GM23338 (cell line): ENCODE measurements at regions not wholly inside any gene's neighbourhood (a gene's known extent, or its start where the extent isn't known, plus 50 kb on each side); places are given as distances from the start of the nearest gene placed in this dataset.

Experiments
- ATAC-seq: fragments of 200-7000 bp; cut with Tn5 transposase; 3 replicates; pipeline ENCODE4 v1.9.1; 2020
- DNase-seq: peaks from one replicate; pipeline ENCODE4 v3.0.0-alpha.2; 2015; ENCODE audit warnings: low spot score
- H2AFZ ChIP-seq: fragments of 200-600 bp; sonication (generic); 2 replicates; pipeline ENCODE4 v1.8.0; 2016; ENCODE audit warnings: antibody characterized with exemption, mild to moderate bottlenecking, moderate library complexity
- H3F3A ChIP-seq: fragments of 200-600 bp; sonication (generic); replicated peaks from 2 replicates; pipeline ENCODE4 v1.8.0; 2017; ENCODE audit warnings: antibody characterized with exemption, mixed run types, low read depth
- H3K27ac ChIP-seq: fragments of 200-600 bp; sonication (generic); 2 replicates; pipeline ENCODE4 v1.6.1; 2016; ENCODE audit warnings: low read depth
- H3K27me3 ChIP-seq: fragments of 200-600 bp; sonication (generic); 2 replicates; pipeline ENCODE4 v1.8.0; 2016; ENCODE audit warnings: mild to moderate bottlenecking, mixed run types, moderate library complexity; ENCODE audit not compliant: insufficient read depth
- H3K36me3 ChIP-seq: fragments of 200-600 bp; sonication (generic); 2 replicates; pipeline ENCODE4 v1.8.0; 2016; ENCODE audit warnings: mild to moderate bottlenecking; ENCODE audit not compliant: insufficient read depth
- H3K4me1 ChIP-seq: fragments of 200-600 bp; sonication (generic); 2 replicates; pipeline ENCODE4 v1.8.0; 2016; ENCODE audit warnings: mild to moderate bottlenecking, moderate library complexity; ENCODE audit not compliant: insufficient read depth
- H3K4me2 ChIP-seq: fragments of 200-600 bp; sonication (generic); 2 replicates; pipeline ENCODE4 v1.7.1; 2017; ENCODE audit warnings: mixed run types
- H3K4me3 ChIP-seq: fragments of 200-600 bp; sonication (generic); 2 replicates; pipeline ENCODE4 v1.6.1; 2016; ENCODE audit warnings: mixed run types
- H3K79me2 ChIP-seq: fragments of 200-600 bp; sonication (generic); replicated peaks from 2 replicates; pipeline ENCODE4 v1.8.0; 2017; ENCODE audit warnings: mild to moderate bottlenecking; ENCODE audit not compliant: insufficient read depth
- H3K9me2 ChIP-seq: fragments of 200-600 bp; sonication (generic); 2 replicates; pipeline ENCODE4 v1.8.0; 2017; ENCODE audit not compliant: insufficient read depth
- H4K20me1 ChIP-seq: fragments of 200-600 bp; sonication (generic); replicated peaks from 2 replicates; pipeline ENCODE4 v1.8.0; 2017; ENCODE audit warnings: mild to moderate bottlenecking; ENCODE audit not compliant: insufficient read depth
- H3K27ac Mint-ChIP-seq: 2 replicates; pipeline ENCODE4 v1.8.0; 2020; ENCODE audit warnings: inconsistent platforms, mild to moderate bottlenecking, moderate library complexity, mixed read lengths
- H3K27me3 Mint-ChIP-seq: 3 replicates; pipeline ENCODE4 v1.8.0; 2022; ENCODE audit warnings: low read depth, mild to moderate bottlenecking, moderate library complexity, mixed read lengths, inconsistent platforms; ENCODE audit not compliant: insufficient read depth, poor library complexity
- H3K36me3 Mint-ChIP-seq: 3 replicates; pipeline ENCODE4 v1.8.0; 2021; ENCODE audit warnings: low read depth, mild to moderate bottlenecking, inconsistent platforms, moderate library complexity, mixed read lengths
- H3K4me1 Mint-ChIP-seq: 3 replicates; pipeline ENCODE4 v1.8.0; 2020; ENCODE audit warnings: mild to moderate bottlenecking, inconsistent platforms, mixed read lengths
- H3K4me3 Mint-ChIP-seq: 3 replicates; pipeline ENCODE4 v1.8.0; 2021; ENCODE audit warnings: moderate library complexity, mild to moderate bottlenecking, inconsistent platforms, mixed read lengths
- H3K9me3 Mint-ChIP-seq: 3 replicates; pipeline ENCODE4 v1.8.0; 2020; ENCODE audit warnings: moderate library complexity, mild to moderate bottlenecking, inconsistent platforms, mixed read lengths
- CREB1 ChIP-seq: fragments of 250-450 bp; sonication (Bioruptor Pico); IDR thresholded peaks from 2 replicates; pipeline ENCODE4 v1.5.0; 2020; ENCODE audit warnings: low read depth, mild to moderate bottlenecking, moderate library complexity
- CTCF ChIP-seq, 2 experiments: fragments of 200-600 bp in 1 of 2; sonication (generic) in 1 of 2; conservative IDR thresholded peaks; 2 replicates each; pipeline versions ENCODE4 v1.5.1 to v1.6.1; 2016 to 2017; ENCODE audit warnings: antibody characterized with exemption in 2 of 2, low read depth in 2 of 2, mild to moderate bottlenecking in 2 of 2, moderate library complexity in 1 of 2
- EZH2 ChIP-seq: fragments of 200-600 bp; sonication (generic); IDR thresholded peaks from one replicate; pipeline ENCODE4 v1.8.0; 2017; ENCODE audit warnings: antibody characterized with exemption, mild to moderate bottlenecking, low read depth; ENCODE audit not compliant: unreplicated experiment
- EZH2phosphoT487 ChIP-seq: fragments of 200-600 bp; sonication (generic); IDR thresholded peaks from one replicate; pipeline ENCODE4 v1.8.1; 2018; ENCODE audit warnings: antibody characterized with exemption; ENCODE audit not compliant: unreplicated experiment
- NANOG ChIP-seq: IDR thresholded peaks from 2 replicates; pipeline ENCODE4 v1.6.1; 2016; ENCODE audit warnings: antibody characterized with exemption, borderline replicate concordance
- POLR2AphosphoS5 ChIP-seq: IDR thresholded peaks from 2 replicates; pipeline ENCODE4 v1.6.1; 2016; ENCODE audit warnings: antibody characterized with exemption, low read depth
- STAT1 ChIP-seq: IDR thresholded peaks from one replicate; pipeline ENCODE4 v1.6.1; 2016; ENCODE audit warnings: antibody characterized with exemption; ENCODE audit not compliant: unreplicated experiment
- ZNF331 ChIP-seq: fragments of 250-450 bp; sonication (Bioruptor Pico); IDR thresholded peaks from 2 replicates; pipeline ENCODE4 v1.5.0; 2020; ENCODE audit warnings: low read depth, mild to moderate bottlenecking, moderate library complexity
- TF ChIP-seq, protein P1 (sequence below): IDR thresholded peaks from one replicate; pipeline ENCODE4 v1.6.1; 2018; ENCODE audit warnings: antibody characterized with exemption; ENCODE audit not compliant: unreplicated experiment
- TF ChIP-seq, protein P2 (sequence below): IDR thresholded peaks from 2 replicates; pipeline ENCODE4 v1.6.1; 2016; ENCODE audit warnings: antibody characterized with exemption

- Histone ChIP-seq H3K36me3 (no peaks in the 10 kb centered on the region), H3F3A (no peaks in the 10 kb centered on the region), H4K20me1 (no peaks in the 10 kb centered on the region), H3K9me2 (no peaks in the 10 kb centered on the region), H3K27me3 (no peaks in the 10 kb centered on the region), H3K4me1 (no peaks in the 10 kb centered on the region), H2AFZ (no peak overlapping the region), H3K27ac (no peak overlapping the region), H3K4me2 (no peak overlapping the region), H3K4me3 (no peak overlapping the region), H3K79me2 (no peaks in the 10 kb centered on the region)
- Mint-ChIP-seq H3K4me3 (no peak overlapping the region), H3K9me3 (peaks cover 9% of the 10 kb centered on the region; the same call in 2 of the 3 replicates), H3K36me3 (no peaks in the 10 kb centered on the region), H3K27ac (no peak overlapping the region), H3K4me1 (no peaks in the 10 kb centered on the region), H3K27me3 (no peaks in the 10 kb centered on the region)
- no peak for DNase-seq
- TF ChIP-seq CTCF (conservative IDR thresholded peaks at IDR 0.05; ENCODE audit: low read depth in 2 of 2): no peak
- no peak for TF ChIP-seq ZNF331 (CRISPR knock-in tag)
- TF ChIP-seq, protein P1, sequence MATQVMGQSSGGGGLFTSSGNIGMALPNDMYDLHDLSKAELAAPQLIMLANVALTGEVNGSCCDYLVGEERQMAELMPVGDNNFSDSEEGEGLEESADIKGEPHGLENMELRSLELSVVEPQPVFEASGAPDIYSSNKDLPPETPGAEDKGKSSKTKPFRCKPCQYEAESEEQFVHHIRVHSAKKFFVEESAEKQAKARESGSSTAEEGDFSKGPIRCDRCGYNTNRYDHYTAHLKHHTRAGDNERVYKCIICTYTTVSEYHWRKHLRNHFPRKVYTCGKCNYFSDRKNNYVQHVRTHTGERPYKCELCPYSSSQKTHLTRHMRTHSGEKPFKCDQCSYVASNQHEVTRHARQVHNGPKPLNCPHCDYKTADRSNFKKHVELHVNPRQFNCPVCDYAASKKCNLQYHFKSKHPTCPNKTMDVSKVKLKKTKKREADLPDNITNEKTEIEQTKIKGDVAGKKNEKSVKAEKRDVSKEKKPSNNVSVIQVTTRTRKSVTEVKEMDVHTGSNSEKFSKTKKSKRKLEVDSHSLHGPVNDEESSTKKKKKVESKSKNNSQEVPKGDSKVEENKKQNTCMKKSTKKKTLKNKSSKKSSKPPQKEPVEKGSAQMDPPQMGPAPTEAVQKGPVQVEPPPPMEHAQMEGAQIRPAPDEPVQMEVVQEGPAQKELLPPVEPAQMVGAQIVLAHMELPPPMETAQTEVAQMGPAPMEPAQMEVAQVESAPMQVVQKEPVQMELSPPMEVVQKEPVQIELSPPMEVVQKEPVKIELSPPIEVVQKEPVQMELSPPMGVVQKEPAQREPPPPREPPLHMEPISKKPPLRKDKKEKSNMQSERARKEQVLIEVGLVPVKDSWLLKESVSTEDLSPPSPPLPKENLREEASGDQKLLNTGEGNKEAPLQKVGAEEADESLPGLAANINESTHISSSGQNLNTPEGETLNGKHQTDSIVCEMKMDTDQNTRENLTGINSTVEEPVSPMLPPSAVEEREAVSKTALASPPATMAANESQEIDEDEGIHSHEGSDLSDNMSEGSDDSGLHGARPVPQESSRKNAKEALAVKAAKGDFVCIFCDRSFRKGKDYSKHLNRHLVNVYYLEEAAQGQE: no peak
- TF ChIP-seq EZH2: no peak
- TF ChIP-seq, protein P2, sequence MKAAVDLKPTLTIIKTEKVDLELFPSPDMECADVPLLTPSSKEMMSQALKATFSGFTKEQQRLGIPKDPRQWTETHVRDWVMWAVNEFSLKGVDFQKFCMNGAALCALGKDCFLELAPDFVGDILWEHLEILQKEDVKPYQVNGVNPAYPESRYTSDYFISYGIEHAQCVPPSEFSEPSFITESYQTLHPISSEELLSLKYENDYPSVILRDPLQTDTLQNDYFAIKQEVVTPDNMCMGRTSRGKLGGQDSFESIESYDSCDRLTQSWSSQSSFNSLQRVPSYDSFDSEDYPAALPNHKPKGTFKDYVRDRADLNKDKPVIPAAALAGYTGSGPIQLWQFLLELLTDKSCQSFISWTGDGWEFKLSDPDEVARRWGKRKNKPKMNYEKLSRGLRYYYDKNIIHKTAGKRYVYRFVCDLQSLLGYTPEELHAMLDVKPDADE: no peak
- TF ChIP-seq POLR2AphosphoS5: no peak
- TF ChIP-seq NANOG: no peak
- no peak for TF ChIP-seq CREB1 (CRISPR knock-in tag)
- no peak for TF ChIP-seq EZH2phosphoT487
- ATAC-seq: no peak
Observed at GRCh38 chr12:97760601-97761000, 298.0 kb downstream of the RMST start.

DNA sequence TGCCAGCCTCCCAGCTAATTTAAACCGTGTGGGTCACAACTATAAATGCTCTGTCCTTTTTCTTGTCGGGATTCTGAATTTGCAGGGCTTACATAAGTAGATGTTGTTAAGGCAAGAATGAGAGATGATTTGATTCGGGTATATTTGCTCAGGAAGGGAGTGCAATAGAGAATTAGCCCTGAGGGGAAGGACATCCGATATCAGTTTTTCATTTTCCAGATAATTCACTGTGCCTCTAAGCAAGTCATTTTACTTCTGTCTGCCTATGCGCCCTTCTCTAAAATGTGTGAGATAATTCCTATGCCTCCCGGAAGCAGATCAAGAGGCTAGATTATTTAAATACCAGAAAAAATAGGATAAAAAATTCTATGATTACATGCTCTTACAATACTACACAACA is 300.5 kb downstream of the RMST start:
- Histone ChIP-seq H3K4me3 (no peak overlapping the region), H3K9me2 (no peaks in the 10 kb centered on the region), H3K4me2 (no peak overlapping the region), H4K20me1 (no peaks in the 10 kb centered on the region), H3K27ac (no peak overlapping the region), H3K79me2 (no peaks in the 10 kb centered on the region), H3F3A (no peaks in the 10 kb centered on the region), H2AFZ (no peak overlapping the region), H3K36me3 (no peaks in the 10 kb centered on the region), H3K27me3 (no peaks in the 10 kb centered on the region), H3K4me1 (no peaks in the 10 kb centered on the region)
- ATAC-seq (no peak), DNase-seq (no peak)
- H3K4me3 Mint-ChIP-seq: no peak overlapping the region
- H3K4me1 Mint-ChIP-seq: no peaks in the 10 kb centered on the region
- peaks cover 9% of the 10 kb centered on the region; the same call in 2 of the 3 replicates for H3K9me3 Mint-ChIP-seq
- H3K36me3 Mint-ChIP-seq: no peaks in the 10 kb centered on the region
- H3K27ac Mint-ChIP-seq: no peak overlapping the region
- H3K27me3 Mint-ChIP-seq: no peaks in the 10 kb centered on the region
- no peak for TF ChIP-seq NANOG
- no peak for TF ChIP-seq STAT1
- TF ChIP-seq, protein P2: no peak
